Dermis microvascular lymphatic vessel endothelial cell (primary cell): ENCODE measurements at regions not wholly inside any gene's neighbourhood (a gene's known extent, or its start where the extent isn't known, plus 50 kb on each side); places are given as distances from the start of the nearest gene placed in this dataset.
"Not testable (repeated sequence)": the region's sequence is repeated elsewhere in the genome, so short reads cannot be mapped to it uniquely, and the experiment has no call there.

Experiments
- DNase-seq, 2 donors: peaks; one replicate each; pipeline versions ENCODE4 v3.0.0 to v3.0.0-alpha.2; 2010; ENCODE audit warnings: low read depth in 2 of 2

DNA sequence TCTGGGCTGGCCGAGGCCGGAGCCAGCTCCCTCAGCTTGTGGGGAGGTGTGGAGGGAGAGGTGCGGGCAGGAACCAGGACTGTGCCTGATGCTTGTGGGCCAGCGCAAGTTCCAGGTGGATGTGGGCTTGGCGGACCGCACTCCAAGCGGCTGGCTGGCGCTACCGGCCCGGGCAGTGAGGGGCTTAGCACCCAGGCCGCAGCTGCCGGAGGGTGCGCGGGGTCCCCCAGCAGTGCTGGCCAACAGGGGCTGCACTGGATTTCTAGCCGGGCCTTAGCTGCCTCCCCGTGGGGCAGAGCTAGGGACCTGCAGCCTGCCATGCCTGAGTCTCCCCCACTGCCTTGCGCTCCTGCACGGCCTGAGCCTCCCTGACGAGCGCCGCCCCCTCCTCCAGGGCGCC, 242.8 kb downstream of the CCSER2 start:
- no peak for DNase-seq

DNA sequence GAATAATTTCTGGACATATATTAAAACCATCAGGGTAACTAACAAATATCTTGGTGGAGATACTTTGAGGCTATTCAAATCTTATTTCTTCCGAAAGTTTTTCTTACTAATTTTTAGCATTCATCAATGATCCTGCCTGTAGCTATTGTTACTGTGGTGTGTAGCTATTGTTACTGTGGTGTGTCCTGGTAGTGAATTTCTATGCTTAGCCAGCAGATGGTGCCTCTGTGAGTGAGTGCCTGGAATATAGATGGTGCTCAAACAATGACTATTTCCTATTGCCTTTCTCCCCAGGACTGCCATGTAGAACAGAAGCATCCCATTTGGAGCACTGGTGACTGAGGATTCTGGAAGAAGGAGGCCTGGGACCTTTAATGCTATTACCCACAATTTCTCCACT, 245.7 kb downstream of the CCSER2 start:
- DNase-seq, result no peak

- DNase-seq, result no peak
These were observed 253.6 kb downstream of the CCSER2 start for GRCh38 chr10:84581976-84582375.

DNA sequence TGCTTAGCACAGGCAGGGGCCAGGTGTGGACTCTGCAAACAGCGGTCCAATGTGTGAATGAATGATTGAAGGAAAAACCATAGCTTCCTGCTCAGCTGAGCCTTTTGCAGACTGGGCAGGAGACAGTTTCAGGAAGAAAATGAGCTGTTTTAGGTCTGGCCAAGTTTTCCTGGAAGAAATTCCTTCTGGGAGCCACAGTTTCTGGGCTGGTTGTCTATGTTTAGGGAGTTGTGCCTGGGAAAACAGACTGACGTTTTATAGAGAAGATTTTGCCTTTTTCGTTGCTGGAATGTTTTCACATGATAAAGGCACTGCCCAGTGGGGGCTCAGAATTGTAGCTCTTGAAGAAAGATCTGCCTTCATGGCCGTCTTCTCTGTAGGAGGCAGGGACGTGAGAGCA, 255.1 kb downstream of the CCSER2 start:
- DNase-seq, result no peak

- no peak for DNase-seq
These were observed 259.4 kb downstream of the CCSER2 start for GRCh38 chr10:84587789-84588188.

- no peak for DNase-seq
These were observed 260.0 kb downstream of the CCSER2 start for GRCh38 chr10:84588426-84588825.

GRCh38 chr10:84588971-84589370, 260.6 kb downstream of the CCSER2 start:
- DNase-seq, result no peak

DNA sequence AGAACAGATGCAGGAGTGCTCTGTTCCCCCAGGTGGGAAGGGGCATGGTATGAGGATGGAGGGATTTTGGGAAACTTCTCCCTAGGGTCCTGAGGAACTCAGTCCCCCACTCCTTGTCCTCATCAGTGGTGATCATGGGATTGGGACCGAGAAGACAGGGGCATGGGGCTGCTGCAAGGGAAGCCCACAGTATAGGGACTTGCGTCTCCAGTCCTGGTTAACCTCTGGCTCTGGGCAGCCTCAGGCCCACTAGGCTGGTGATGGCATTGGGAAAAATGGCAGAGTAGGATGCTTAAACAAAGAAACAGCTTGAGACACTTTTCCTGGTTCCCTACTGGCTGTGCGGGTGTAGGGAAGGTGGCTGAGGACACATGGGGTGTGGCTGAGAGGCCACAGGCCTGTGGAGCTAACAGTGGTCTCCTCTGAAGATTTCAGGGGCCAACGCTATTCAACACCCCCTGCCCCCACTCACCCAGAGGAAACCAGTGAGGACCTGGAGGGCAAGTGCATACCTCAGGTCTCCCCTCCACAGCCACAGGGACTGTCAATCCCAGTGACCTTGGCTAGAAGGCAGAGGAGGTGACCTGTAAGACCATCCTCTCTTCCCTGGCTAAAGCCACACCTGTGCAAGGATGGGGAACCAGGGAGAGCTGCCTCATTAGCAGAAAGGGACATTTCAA, 261.3 kb downstream of the CCSER2 start:
- no peak for DNase-seq

DNA sequence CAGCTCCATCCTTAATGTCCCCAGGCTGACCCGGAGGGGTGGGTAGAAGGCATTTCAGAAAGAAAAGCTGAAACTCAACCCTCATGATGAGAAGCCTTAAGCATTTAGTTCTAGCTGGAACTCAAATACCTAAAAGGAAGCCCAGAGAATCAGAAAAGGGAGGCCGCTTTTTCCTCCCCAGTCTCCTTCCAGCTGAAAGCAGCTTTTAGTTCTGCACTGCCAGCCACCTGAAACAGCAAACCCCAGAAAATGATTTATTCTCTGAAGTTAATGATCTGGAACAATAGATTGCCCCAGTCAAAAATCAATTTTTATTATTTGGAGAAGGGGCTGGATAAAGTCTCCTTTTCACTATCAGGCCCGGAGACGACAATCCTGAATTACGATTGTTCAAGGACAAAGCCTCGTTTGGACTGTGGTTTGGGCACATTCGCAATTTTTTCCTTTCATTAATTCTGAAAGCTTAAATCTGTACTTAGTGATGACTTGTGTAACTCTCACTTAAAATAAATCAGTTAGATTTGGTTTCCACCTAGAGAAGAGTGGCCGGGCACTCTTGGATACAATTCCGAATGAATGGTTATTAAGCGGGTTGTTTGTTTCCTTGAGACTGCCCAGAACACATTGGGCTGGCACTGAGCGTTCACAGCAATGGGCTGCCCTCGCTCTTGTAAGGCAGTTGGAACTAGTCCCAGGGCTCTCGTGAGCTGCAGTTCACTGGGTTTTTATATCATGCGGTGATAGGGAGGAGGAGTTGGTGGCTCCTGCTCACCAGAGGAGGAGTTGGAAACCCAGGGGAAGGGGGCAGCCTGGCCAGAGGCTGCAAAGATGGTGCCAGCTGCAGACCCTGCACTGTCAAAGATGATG, 262.2 kb downstream of the CCSER2 start:
- no peak for DNase-seq

DNA sequence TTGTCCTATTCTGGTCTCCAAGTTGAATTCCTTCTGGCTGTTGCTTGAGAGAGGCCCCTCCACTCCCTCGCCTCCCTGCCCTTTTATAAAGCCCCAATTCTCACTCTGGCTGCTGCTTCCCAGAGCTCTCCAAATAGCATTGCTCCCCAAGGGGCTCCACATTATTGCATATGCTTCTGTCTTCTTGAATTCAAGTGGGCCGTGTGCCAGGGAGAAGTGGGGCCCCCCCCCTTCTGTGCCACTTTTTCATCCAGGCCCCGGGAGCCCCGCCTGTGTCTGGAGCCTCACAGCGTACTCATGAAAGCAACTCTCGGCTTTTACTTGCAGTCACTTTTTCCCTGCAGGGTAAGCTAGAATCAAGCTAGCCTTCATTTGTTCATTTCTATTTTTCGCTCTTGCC, 265.1 kb downstream of the CCSER2 start:
- no peak for DNase-seq

DNA sequence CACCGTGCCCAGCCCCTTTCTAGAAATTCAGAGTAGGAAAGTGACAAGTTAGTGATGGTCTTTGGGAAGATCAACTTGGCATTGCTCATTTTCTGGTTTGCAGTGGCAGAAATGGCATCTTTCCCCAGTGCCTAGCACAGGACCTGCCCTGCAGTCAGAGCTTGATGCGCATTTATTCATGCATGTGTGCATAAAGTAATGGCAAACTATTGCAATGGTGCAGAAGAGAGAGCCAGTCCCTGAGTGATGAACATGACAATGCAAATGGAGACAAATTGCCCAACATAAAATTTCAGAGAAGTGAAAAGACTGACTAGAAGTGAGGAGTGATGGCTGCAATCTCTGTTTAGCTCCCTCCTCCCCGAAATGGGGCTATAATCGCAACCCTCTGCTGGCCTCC, 268.2 kb downstream of the CCSER2 start:
- DNase-seq, result no peak

- no peak for DNase-seq
These were observed 270.9 kb downstream of the CCSER2 start for GRCh38 chr10:84599254-84599653.

DNA sequence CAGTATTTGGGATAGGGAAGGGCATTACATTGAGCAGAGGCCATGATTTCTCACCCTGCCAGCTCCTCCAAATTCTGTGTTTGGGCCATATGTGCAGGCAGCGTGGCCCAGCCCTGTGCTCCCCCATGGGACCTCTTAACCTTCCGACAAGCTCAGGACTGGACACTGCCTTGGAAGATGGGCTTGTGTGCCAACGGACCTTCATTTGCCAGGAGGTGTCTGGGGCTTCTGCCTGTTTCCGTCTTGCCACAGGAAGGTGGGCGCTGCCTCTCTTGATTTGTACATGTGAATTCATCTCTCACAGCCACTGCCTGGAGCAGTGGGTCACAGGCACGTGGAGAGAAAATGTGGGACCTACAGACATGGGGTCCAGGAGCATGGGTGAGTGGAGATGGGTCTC, 272.6 kb downstream of the CCSER2 start:
- no peak for DNase-seq

DNA sequence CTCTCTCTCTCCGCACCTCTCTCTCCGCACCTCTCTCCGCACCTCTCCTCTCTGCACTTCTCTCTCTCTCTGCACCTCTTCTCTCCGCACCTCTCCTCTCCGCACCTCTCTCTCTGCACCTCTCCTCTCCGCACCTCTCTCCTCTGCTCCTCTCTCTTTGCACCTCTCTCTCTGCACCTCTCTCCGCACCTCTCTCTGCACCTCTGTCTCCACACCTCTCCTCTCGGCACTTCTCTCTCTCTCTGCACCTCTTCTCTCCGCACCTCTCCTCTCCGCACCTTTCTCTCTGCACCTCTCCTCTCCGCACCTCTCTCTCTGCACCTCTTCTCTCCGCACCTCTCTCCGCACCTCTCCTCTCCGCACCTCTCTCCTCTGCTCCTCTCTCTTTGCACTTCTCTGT, 274.2 kb downstream of the CCSER2 start:
- DNase-seq, result not testable (repeated sequence)

- DNase-seq, result no peak
These were observed 275.6 kb downstream of the CCSER2 start for GRCh38 chr10:84603971-84604370.

- DNase-seq, result no peak
These were observed 277.4 kb downstream of the CCSER2 start for GRCh38 chr10:84605802-84606201.

- DNase-seq, result no peak
These were observed 278.0 kb downstream of the CCSER2 start for GRCh38 chr10:84606428-84606827.

GRCh38 chr10:84607044-84607443, 278.7 kb downstream of the CCSER2 start:
- DNase-seq, result no peak

DNA sequence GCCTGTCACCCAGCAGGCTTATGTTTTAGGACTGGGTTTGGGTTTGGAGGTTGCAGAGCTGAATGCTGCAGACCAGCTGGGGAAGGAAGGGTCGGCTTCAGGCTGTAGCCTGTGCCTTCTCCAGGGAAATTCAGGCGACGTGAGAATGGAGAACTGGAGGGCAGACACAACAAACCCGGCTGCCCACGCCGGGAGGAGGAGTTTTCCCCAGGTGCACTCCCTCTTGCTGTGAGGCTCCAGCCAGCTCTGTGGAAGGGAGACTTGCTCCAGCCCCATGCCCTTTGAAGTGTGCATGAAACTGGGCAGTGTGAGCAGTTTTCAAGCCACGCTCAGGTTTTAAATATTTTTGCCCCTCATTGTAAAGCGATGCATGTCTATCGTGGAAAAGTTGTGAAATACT, 279.1 kb downstream of the CCSER2 start:
- DNase-seq, result no peak

GRCh38 chr10:84608126-84608525, 279.7 kb downstream of the CCSER2 start:
- DNase-seq, result no peak

DNA sequence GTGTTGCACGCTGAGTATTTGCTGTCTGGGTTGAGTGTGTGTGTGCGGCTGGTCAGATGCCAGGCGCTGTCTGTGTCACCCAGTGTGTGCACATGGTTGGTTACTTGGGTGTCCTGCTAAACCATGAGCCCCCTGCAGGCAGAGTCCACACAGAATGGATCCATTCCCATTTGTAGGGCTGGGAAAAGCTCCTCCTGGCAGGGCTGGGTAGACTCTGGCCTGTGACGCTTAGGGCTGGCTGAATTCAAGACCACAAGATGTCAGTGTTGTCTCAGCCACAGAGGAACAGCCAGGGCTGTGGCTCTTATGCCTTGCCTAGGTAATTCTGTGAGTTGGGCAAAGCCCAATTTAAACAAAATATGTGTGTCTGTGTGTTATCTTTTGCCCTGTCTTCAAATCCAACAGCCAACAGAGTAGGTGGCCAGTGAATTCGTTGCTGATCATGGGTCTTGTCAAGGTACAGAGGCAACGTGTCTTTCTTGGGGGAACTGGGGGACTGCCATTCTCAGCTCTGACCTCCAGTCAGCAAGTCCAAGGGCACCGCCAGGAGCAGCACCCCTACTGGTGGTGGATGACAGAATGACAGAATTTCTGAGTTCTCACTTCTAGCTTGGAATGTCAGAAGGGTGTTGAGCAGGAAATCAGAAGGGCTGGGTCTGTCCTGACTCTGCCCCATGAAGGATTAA, 285.1 kb downstream of the CCSER2 start:
- peak in 1 of 2 donors; percentile 16 for DNase-seq

DNA sequence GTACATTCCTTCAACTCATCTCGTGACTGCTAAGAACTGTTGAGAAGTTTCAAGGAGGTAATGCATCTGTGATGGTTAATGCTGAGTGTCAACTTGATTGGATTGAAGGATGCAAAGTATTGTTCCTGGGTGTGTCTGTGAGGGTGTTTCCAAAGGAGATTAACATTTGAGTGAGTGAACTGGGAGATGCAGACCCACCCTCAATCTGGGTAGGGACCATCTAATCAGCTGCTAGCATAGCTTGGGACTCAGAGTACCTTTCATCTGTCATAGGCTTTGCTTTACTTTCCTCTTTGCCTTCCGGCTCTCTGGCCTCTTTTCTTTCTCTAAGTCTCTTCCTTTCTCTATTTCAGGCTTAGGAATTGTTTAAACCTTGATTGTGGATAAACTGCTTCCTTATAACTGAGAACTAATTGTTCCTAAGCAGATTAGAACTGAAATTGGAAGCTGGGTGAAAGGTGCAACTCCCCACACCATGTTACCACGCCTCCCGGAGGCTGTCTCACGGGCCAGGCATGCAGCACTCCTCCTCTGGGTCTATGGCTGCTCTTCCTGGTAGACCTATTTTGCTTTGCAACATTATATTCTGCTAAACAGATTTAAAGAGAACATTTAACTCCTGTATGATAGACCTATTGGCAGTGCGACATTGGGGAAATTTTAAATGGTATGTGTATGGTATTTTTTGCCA, 298.2 kb downstream of the CCSER2 start:
- no peak for DNase-seq
